Lung (tissue), 11 donors: ENCODE measurements at regions not wholly inside any gene's neighbourhood (a gene's known extent, or its start where the extent isn't known, plus 50 kb on each side); places are given as distances from the start of the nearest gene placed in this dataset.

Experiments
- ATAC-seq: fragments of 200-7000 bp; cut with Tn5 transposase; one replicate; pipeline ENCODE4 v1.9.1; 2020; ENCODE audit warnings: moderate number of reproducible peaks; ENCODE audit not compliant: insufficient read depth, low FRiP score
- DNase-seq, 3 donors: peaks; one replicate each; pipeline ENCODE4 v3.0.0-alpha.2; 2013 to 2017
- H3K27ac ChIP-seq, 2 donors: one replicate each; pipeline ENCODE4 v1.5.1; 2013; ENCODE audit warnings: mild to moderate bottlenecking in 2 of 2, moderate library complexity in 2 of 2, control low read depth in 1 of 2, inconsistent platforms in 1 of 2, low read depth in 1 of 2, low read length in 1 of 2
- H3K27me3 ChIP-seq, 3 donors: one replicate each; pipeline ENCODE4 v1.5.1; 2013; ENCODE audit warnings: low read length in 2 of 3; ENCODE audit not compliant: control insufficient read depth in 3 of 3, insufficient read depth in 3 of 3
- H3K36me3 ChIP-seq, 4 donors: one replicate each; pipeline ENCODE4 v1.5.1; 2013; ENCODE audit warnings: low read length in 4 of 4, mild to moderate bottlenecking in 1 of 4, moderate library complexity in 1 of 4; ENCODE audit not compliant: control insufficient read depth in 4 of 4, insufficient read depth in 4 of 4
- H3K4me1 ChIP-seq, 5 donors: one replicate each; pipeline ENCODE4 v1.5.1; 2013; ENCODE audit warnings: low read length in 5 of 5, mild to moderate bottlenecking in 2 of 5, moderate library complexity in 1 of 5; ENCODE audit not compliant: control insufficient read depth in 5 of 5, insufficient read depth in 5 of 5
- H3K4me3 ChIP-seq: one replicate; pipeline ENCODE4 v1.5.1; 2013; ENCODE audit warnings: mild to moderate bottlenecking, control low read depth, moderate library complexity
- H3K9ac ChIP-seq, 2 donors: one replicate each; pipeline ENCODE4 v1.5.1; 2013; ENCODE audit warnings: low read length in 2 of 2, control low read depth in 1 of 2; ENCODE audit not compliant: insufficient read depth in 1 of 2
- H3K9me3 ChIP-seq, 4 donors: one replicate each; pipeline ENCODE4 v1.5.1; 2013; ENCODE audit warnings: low read length in 3 of 4, mild to moderate bottlenecking in 1 of 4, moderate library complexity in 1 of 4; ENCODE audit not compliant: control insufficient read depth in 4 of 4, insufficient read depth in 3 of 4
- CTCF ChIP-seq: IDR thresholded peaks from 2 replicates; pipeline ENCODE4 v1.5.1; 2012; ENCODE audit warnings: mild to moderate bottlenecking; ENCODE audit errors: control extremely low read depth, extremely low read depth
- WGBS, 2 donors: extraction: QIAGEN DNeasy Blood & Tissue Kit; methylation state at CpG; one replicate each; pipeline ENCODE4 v1.1.7; 2013; 5-methylcytosine and 5-hydroxymethylcytosine counted together
- donor health status: control.
- donor health status: control.
- donor health status: Bipolar disorder and iron deficiency.
- donor health status: healthy.
- donor health status: DM: yes; HTN: yes; CAD: no.

- ATAC-seq: no peak
- peak overlapping the region in 1 of 2 donors; percentile 15 for H3K27ac ChIP-seq
- no peaks in the 10 kb centered on the region for H3K27me3 ChIP-seq
- peaks cover 0 to 2% (median 0%) of the 10 kb centered on the region in 4 donors for H3K9me3 ChIP-seq
- DNase-seq: peak in 2 of 3 donors; percentile 70 to 73
- WGBS, 2 donors: 55 to 69% methylated on average over 12 of the region's 12 CpGs
- no peaks in the 10 kb centered on the region for H3K36me3 ChIP-seq
- TF ChIP-seq CTCF: no peak
- H3K9ac ChIP-seq: no peak overlapping the region
- H3K4me3 ChIP-seq: no peak overlapping the region
- peaks cover 0 to 17% (median 0%) of the 10 kb centered on the region in 5 donors for H3K4me1 ChIP-seq
Measured at GRCh38 chr9:107397076-107398044, 92.2 kb downstream of the KLF4 start.

DNA sequence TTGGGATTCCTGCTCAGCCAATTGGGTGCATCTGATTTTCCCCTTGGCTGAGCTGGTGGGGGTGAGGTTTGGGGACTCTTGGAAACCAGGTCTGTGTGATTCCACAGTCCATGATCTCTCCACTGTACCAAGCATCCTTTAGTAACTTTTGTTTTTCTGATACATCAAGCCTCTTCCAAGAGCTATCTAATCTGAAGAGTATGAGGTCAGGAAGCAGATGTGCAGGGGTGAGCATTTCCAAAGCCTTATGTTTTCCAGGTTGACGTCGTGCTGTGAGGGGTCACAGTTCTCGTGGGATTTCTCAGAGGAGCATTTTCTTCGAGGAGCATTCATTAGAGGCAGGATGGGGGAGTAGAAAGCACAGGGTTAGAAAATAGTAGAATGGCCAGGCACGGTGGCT, 95.3 kb downstream of the KLF4 start:
- Histone ChIP-seq H3K4me1 (peaks cover 0 to 24% (median 12%) of the 10 kb centered on the region in 5 donors), H3K9me3 (no peaks in the 10 kb centered on the region), H3K27ac (no peak overlapping the region), H3K9ac (no peak overlapping the region), H3K27me3 (no peaks in the 10 kb centered on the region), H3K4me3 (no peak overlapping the region), H3K36me3 (no peaks in the 10 kb centered on the region)
- WGBS, 2 donors: 61 to 77% methylated on average over 5 of the region's 5 CpGs
- DNase-seq: no peak
- TF ChIP-seq CTCF: no peak
- ATAC-seq: no peak

DNA sequence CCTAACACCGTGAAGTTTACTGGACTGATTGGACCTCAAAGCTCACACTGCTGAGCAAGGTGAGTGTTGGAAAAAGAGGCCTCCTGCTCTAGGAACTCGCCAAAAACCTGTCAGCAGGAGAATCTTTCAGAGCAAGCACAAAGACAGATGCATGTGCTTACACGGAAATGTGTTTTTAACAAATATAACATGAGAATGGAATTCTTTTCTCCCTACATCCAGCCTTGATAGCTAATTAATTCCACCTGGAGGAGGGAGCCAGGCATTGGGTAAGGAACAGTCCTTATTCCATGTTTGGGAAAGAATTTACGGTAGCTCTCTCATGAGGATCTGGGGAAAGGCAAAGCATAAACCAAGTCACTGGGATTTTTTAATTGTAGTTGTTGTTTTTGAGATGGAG, 98.8 kb downstream of the KLF4 start:
- no peaks in the 10 kb centered on the region for H3K9me3 ChIP-seq
- peaks cover 0 to 13% (median 7%) of the 10 kb centered on the region in 5 donors for H3K4me1 ChIP-seq
- 91% methylated on average over 4 of the region's 4 CpGs for WGBS, 2 donors
- H3K9ac ChIP-seq: no peak overlapping the region
- no peak overlapping the region for H3K4me3 ChIP-seq
- no peaks in the 10 kb centered on the region for H3K27me3 ChIP-seq
- no peaks in the 10 kb centered on the region for H3K36me3 ChIP-seq
- TF ChIP-seq CTCF: no peak
- H3K27ac ChIP-seq: no peak overlapping the region
- DNase-seq (no peak), ATAC-seq (no peak)
